Heart left ventricle (tissue), 16 donors: ENCODE measurements at regions not wholly inside any gene's neighbourhood (a gene's known extent, or its start where the extent isn't known, plus 50 kb on each side); places are given as distances from the start of the nearest gene placed in this dataset.
"Not testable (repeated sequence)": the region's sequence is repeated elsewhere in the genome, so short reads cannot be mapped to it uniquely, and the experiment has no call there.

Experiments used
- ATAC-seq, 4 donors: fragments of 200-7000 bp; cut with Tn5 transposase; one replicate each; pipeline ENCODE4 v1.9.1; 2020 to 2022; ENCODE audit warnings: moderate library complexity in 4 of 4, mild to moderate bottlenecking in 3 of 4, moderate number of reproducible peaks in 1 of 4
- DNase-seq, 5 donors: peaks; one replicate each; pipeline ENCODE4 v3.0.0-alpha.2; 2020
- H3K27ac ChIP-seq, 12 donors: fragments of 200-600 bp; sonication (generic) in 4 of 12; one replicate each; pipeline versions ENCODE4 v1.5.0 to v1.8.0; 2016 to 2022; ENCODE audit warnings: mild to moderate bottlenecking in 2 of 12
- H3K27me3 ChIP-seq, 9 donors: fragments of 200-600 bp; sonication (generic) in 2 of 9; one replicate each; pipeline versions ENCODE4 v1.5.1 to v1.8.0; 2016 to 2022; ENCODE audit warnings: mild to moderate bottlenecking in 3 of 9
- H3K36me3 ChIP-seq, 9 donors: fragments of 200-600 bp; sonication (generic) in 2 of 9; one replicate each; pipeline versions ENCODE4 v1.5.0 to v1.8.0; 2018 to 2022; ENCODE audit warnings: mild to moderate bottlenecking in 2 of 9
- H3K4me1 ChIP-seq, 12 donors: fragments of 200-600 bp; sonication (generic) in 4 of 12; one replicate each; pipeline versions ENCODE4 v1.5.0 to v1.8.0; 2016 to 2022; ENCODE audit warnings: mild to moderate bottlenecking in 3 of 12
- H3K4me3 ChIP-seq, 12 donors: fragments of 200-600 bp; sonication (generic) in 4 of 12; one replicate each; pipeline versions ENCODE4 v1.5.0 to v1.8.0; 2017 to 2022; ENCODE audit warnings: mild to moderate bottlenecking in 9 of 12, moderate library complexity in 4 of 12
- H3K9me3 ChIP-seq, 12 donors: fragments of 200-600 bp; sonication (generic) in 4 of 12; one replicate each; pipeline versions ENCODE4 v1.5.0 to v1.8.0; 2016 to 2022; ENCODE audit warnings: mild to moderate bottlenecking in 1 of 12
- WGBS, 4 donors: extraction: QIAGEN DNeasy Blood & Tissue Kit in 2 of 4; methylation state at CpG; one replicate each; pipeline versions ENCODE4 v1.1.5 to v1.1.7; 2013 to 2018; 5-methylcytosine and 5-hydroxymethylcytosine counted together
- intact Hi-C, 10 donors: fragments of 100-400 bp; cut with DNase I; formaldehyde crosslinking; loops; one replicate each; pipeline versions ENCODE4 v1.11.1 to v1.14.2; 2022
- donor health status: ischemic (EF 13 %, LVEDD 7.1; RV severe dilation, severe dysfunction).
- donor health status: healthy with polysubstance abuse.
- donor health status: DM: no; HTN: yes; CAD: no.
- donor health status: DM: no; HTN: no; CAD: no.
- donor health status: ischemic (EF 25% LVEDD 6.9; RV normal size, moderate dysfunction).
- donor health status: ischemic (EF 25% LVEDD 5.7; RV mildly dilated, moderate dysfunction).
- donor health status: healthy.
- donor health status: DM: yes; HTN: yes; CAD: no.
- donor health status: ischemic (EF 35%, LVEDD 5.7; RV mildly dilated, moderate dysfunction).
- donor health status: nonischemic (EF 11% LVEDD 7.7; RV severe dilation, severe dysfunction).
- donor health status: DM: yes; HTN: yes; CAD: no.
- donor health status: PGD.
- donor health status: ischemic (EF 29% LVEDD 5.4; RV normal size, mild dysfunction).
- donor health status: nonischemic (EF 23%, LVEDD 6.1; RV moderate dilation, normal function).

- ATAC-seq, H3K9me3 ChIP-seq, H3K27ac ChIP-seq, H3K4me3 ChIP-seq, H3K4me1 ChIP-seq, H3K27me3 ChIP-seq, H3K36me3 ChIP-seq, intact Hi-C loops, DNase-seq: not testable (repeated sequence)
- 72 to 100% (median 73%) methylated on average over 3 to 27 of the region's 32 CpGs; no CpG with 5 or more reads in 1 of the 4 donors for WGBS, 4 donors
These were observed 443.2 kb upstream of the ZNF722 start for GRCh38 chr7:63555226-63555994.

DNA sequence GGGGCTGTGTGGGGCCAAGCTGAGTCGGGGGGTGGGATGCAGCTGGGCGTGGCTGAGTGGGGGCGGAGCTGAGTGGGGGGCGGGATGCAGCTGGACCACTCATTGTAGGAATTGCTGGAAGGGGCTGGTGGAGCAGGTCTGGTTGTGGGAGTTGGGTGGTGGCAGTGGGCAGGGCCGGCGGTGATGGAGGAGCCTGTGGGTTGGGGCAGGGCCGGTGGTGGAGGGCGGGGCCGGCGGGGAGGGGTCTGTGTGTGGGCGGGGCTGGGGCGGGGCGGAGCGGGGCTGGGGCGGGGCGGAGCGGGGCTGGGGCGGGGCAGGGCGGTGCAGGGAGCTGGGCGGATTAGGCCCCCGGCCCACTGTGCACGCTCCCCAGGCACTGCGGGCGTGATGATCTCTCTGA lies 442.4 kb upstream of the ZNF722 start:
- DNase-seq: peak in 1 of 5 donors; percentile 58
- H3K36me3 ChIP-seq, intact Hi-C loops, H3K27ac ChIP-seq, ATAC-seq, H3K4me3 ChIP-seq, H3K27me3 ChIP-seq, H3K4me1 ChIP-seq, H3K9me3 ChIP-seq: not testable (repeated sequence)
- WGBS, 4 donors: 56 to 70% methylated on average over 12 to 14 of the region's 24 CpGs; no CpG with 5 or more reads in 2 of the 4 donors

DNA sequence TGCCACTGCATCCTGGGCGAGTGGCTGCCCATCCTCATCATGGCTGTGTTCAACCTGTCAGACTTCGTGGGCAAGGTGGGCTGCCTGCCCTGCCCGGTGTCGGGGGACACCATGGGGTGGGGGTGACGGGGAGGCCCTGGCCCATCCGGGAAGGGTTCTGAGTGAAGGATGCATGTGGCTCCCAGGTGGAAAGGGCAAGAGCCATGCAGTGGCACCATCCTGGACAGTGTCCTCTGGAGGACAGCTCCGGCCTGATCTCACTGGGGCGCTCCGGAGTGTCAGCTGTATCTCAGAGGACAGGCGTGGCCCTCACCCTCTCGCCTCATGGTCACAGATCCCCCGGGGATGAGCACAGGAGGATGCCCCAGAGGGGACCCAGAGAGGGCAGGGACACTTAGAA lies 439.6 kb upstream of the ZNF722 start:
- DNase-seq: peak in 1 of 5 donors; percentile 47
- intact Hi-C loops, H3K36me3 ChIP-seq, H3K4me1 ChIP-seq, H3K9me3 ChIP-seq, H3K27ac ChIP-seq, ATAC-seq, H3K4me3 ChIP-seq, H3K27me3 ChIP-seq: not testable (repeated sequence)
- 76 to 88% (median 86%) methylated on average over 2 to 11 of the region's 12 CpGs; no CpG with 5 or more reads in 1 of the 4 donors for WGBS, 4 donors

DNA sequence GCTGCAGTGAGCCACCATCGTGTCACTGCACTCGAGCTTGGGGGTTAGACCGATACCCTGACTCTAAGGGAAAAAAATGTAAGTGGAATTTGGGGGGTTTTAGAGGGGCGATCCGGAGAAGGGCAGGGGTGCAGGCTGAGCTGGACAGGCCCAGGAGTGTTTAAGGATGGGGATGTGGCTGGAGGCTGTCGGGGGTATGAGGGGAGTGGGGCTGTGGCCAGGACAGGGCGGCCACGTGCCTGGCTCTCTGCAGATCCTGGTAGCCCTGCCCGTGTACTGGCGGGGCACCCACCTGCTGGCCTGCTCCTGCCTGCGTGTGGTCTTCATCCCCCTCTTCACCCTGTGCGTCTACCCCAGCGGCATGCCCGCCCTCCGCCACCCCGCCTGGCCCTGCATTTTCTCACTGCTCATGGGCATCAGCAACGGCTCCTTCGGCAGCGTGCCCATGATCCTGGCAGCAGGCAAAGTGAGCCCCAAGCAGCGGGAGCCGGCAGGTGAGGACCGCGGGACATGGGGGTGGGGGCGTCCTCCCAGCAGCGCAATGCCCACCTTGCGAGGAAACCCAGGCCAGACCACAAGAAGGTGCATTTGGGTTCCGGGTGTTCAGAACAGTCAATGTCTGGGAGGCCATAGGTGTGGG lies 438.7 kb upstream of the ZNF722 start:
- ATAC-seq (peak in 2 of 4 donors; percentile 19 to 21), DNase-seq (peak in 1 of 5 donors; percentile 32)
- 89 to 92% (median 91%) methylated on average over 16 to 25 of the region's 27 CpGs for WGBS, 4 donors
- H3K4me3 ChIP-seq, H3K4me1 ChIP-seq, H3K27me3 ChIP-seq, intact Hi-C loops, H3K36me3 ChIP-seq, H3K27ac ChIP-seq, H3K9me3 ChIP-seq: not testable (repeated sequence)

GRCh38 chr7:63561911-63562310 lies 436.7 kb upstream of the ZNF722 start:
- H3K9me3 ChIP-seq, intact Hi-C loops, H3K36me3 ChIP-seq, H3K27ac ChIP-seq, H3K4me1 ChIP-seq, H3K27me3 ChIP-seq, H3K4me3 ChIP-seq, ATAC-seq: not testable (repeated sequence)
- peak in 1 of 5 donors; percentile 18 for DNase-seq
- WGBS, 4 donors: 62 to 70% (median 67%) methylated on average over 3 to 4 of the region's 11 CpGs; no CpG with 5 or more reads in 1 of the 4 donors

GRCh38 chr7:63562364-63563060 lies 436.1 kb upstream of the ZNF722 start:
- H3K4me3 ChIP-seq, H3K27ac ChIP-seq, intact Hi-C loops, H3K9me3 ChIP-seq, H3K27me3 ChIP-seq, ATAC-seq, H3K36me3 ChIP-seq, H3K4me1 ChIP-seq: not testable (repeated sequence)
- peak in 1 of 5 donors; percentile 54 for DNase-seq
- 84 to 100% (median 87%) methylated on average over 1 to 26 of the region's 26 CpGs for WGBS, 4 donors

DNA sequence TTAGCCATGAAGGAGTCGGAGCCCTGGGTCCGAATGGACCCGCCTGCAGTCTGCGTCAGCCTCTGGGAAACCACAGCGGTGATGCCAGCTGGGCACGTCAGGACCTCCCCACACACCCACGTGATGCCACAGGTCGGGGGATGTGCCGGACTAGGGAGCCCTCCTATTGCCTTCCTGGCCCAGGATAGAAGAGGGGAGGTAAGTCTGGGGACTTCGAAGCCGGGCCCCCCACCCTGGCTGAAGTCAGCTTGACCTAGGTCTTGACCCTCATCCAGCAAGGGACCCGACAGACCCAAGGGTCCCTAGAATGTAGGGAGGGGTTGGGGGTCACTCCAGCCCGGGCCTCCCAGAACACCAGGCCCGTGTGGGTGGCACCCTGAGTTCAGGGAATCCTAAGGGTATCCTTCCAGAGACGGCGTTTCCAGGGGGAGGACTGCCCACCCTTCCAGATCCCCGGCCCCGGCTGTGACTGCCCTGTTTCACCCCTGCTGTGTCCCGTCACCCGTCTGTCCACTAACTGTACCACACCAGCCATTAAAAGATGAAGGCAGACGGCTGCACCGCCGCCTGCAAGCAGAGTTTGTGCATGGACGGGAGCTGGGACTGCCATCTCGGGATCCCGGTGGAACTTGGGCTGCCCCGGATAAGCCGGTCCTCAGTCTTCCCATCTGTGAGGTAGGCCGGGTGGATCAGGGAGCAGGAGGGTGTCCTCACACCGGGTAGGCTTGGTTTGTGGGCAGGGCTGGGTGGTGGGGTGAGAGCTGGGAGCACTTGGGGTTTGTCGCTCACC lies 435.3 kb upstream of the ZNF722 start:
- WGBS, 4 donors: 86 to 91% (median 88%) methylated on average over 8 to 29 of the region's 31 CpGs
- peak in 1 of 5 donors; percentile 31 for DNase-seq
- not testable (repeated sequence) for ATAC-seq

DNA sequence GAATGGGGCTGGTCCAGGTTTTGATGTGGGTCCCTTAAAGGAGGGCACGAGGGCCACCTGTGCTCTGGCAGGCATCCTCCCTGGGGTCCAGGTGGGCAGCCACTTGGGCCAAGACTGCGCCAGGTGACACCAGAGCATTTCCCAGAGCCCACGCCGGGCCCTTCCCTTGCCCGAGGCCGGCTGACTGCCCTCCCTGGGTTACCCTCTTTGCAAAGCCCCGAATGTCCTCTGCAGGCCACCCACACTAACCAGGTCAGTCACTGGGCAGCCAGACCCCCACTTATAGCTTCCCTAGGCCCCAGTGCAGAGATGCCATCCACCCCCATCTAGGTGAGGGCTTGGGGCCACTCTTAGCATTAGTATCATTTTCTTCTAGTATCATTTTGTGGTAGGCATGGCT lies 433.8 kb upstream of the ZNF722 start:
- H3K27ac ChIP-seq, H3K4me1 ChIP-seq, ATAC-seq, H3K27me3 ChIP-seq, intact Hi-C loops, H3K9me3 ChIP-seq, H3K36me3 ChIP-seq, H3K4me3 ChIP-seq: not testable (repeated sequence)
- WGBS, 4 donors: 85 to 89% (median 87%) methylated on average over 5 to 6 of the region's 7 CpGs
- DNase-seq: peak in 1 of 5 donors; percentile 42

More for the DNA sequence above, 435.3 kb upstream of the ZNF722 start:
- H3K27me3 ChIP-seq, H3K4me3 ChIP-seq, intact Hi-C loops, H3K9me3 ChIP-seq, H3K4me1 ChIP-seq, H3K27ac ChIP-seq, H3K36me3 ChIP-seq: not testable (repeated sequence)

DNA sequence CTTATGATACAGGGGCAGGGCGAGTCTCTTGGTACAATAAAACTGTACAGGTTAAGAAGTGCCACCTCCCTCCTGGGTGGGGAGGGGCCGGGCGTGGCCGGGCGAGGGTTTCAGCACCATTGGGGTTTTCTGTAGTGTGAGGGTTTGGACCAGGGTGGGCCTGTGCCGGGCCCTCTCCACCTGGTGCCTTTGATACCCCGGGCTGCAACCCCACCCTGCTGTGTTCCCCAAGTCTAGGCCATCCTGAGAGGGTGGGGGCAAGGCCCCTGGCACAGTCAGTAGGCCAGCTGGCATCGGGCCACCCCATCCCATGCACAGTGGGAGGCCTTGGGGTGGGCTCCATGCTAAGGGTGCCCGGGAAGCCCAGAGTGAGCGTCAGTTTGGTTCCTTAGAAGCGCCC lies 431.8 kb upstream of the ZNF722 start:
- H3K4me3 ChIP-seq, H3K36me3 ChIP-seq, H3K27ac ChIP-seq, intact Hi-C loops, ATAC-seq, H3K4me1 ChIP-seq, H3K27me3 ChIP-seq, H3K9me3 ChIP-seq: not testable (repeated sequence)
- DNase-seq: peak in 1 of 5 donors; percentile 46
- WGBS, 4 donors: 63 to 79% (median 73%) methylated on average over 7 to 11 of the region's 11 CpGs

- ATAC-seq, H3K36me3 ChIP-seq, H3K27ac ChIP-seq, H3K4me3 ChIP-seq, H3K27me3 ChIP-seq, H3K9me3 ChIP-seq, intact Hi-C loops, H3K4me1 ChIP-seq: not testable (repeated sequence)
- DNase-seq: peak in 1 of 5 donors; percentile 63
- 91 to 93% (median 92%) methylated on average over 10 to 25 of the region's 25 CpGs for WGBS, 4 donors
These were observed 431.0 kb upstream of the ZNF722 start for GRCh38 chr7:63567636-63568035.
